WERI-Rb-1 (cell line): ENCODE measurements at regions not wholly inside any gene's neighbourhood (a gene's known extent, or its start where the extent isn't known, plus 50 kb on each side); places are given as distances from the start of the nearest gene placed in this dataset.
A peak's percentile ranks its signal among the peaks of the same experiment; 100 is the strongest.

Experiments used
- DNase-seq: peaks from one replicate; pipeline ENCODE4 v3.0.0-alpha.2; 2020
- H3K27ac ChIP-seq: fragments of 250-450 bp; sonication (Bioruptor Pico); 2 replicates; pipeline ENCODE4 v1.5.1; 2020; ENCODE audit warnings: mild to moderate bottlenecking, moderate library complexity
- H3K27me3 ChIP-seq: fragments of 250-450 bp; sonication (Bioruptor Pico); 2 replicates; pipeline ENCODE4 v1.5.1; 2021; ENCODE audit warnings: mild to moderate bottlenecking, low read depth, moderate library complexity; ENCODE audit not compliant: insufficient read depth, severe bottlenecking
- H3K36me3 ChIP-seq: fragments of 250-450 bp; sonication (Bioruptor Pico); 2 replicates; pipeline ENCODE4 v1.5.1; 2020; ENCODE audit warnings: mild to moderate bottlenecking, moderate library complexity
- H3K4me3 ChIP-seq: 2 replicates; pipeline ENCODE4 v1.5.1; 2011; ENCODE audit warnings: low read depth, mild to moderate bottlenecking, control low read depth, low read length
- H3K9me3 ChIP-seq: fragments of 250-450 bp; sonication (Bioruptor Pico); 2 replicates; pipeline ENCODE4 v1.5.1; 2021; ENCODE audit warnings: mild to moderate bottlenecking, moderate library complexity; ENCODE audit not compliant: severe bottlenecking
- CTCF ChIP-seq: IDR thresholded peaks from 2 replicates; pipeline ENCODE4 v1.5.1; 2011; ENCODE audit warnings: low read depth, mild to moderate bottlenecking, control low read depth, inconsistent platforms, low read length

GRCh38 chr2:53583583-53583982 is 184.0 kb upstream of the CHAC2 start:
- no peaks in the 10 kb centered on the region for H3K9me3 ChIP-seq
- TF ChIP-seq CTCF, result no peak
- H3K4me3 ChIP-seq, result no peak overlapping the region
- H3K27me3 ChIP-seq, result no peaks in the 10 kb centered on the region
- no peaks in the 10 kb centered on the region for H3K36me3 ChIP-seq
- DNase-seq, result no peak
- no peak overlapping the region for H3K27ac ChIP-seq

- no peak for TF ChIP-seq CTCF
Measured at GRCh38 chr2:53582556-53582955, 185.0 kb upstream of the CHAC2 start.

GRCh38 chr2:53576166-53576565 is 191.4 kb upstream of the CHAC2 start:
- TF ChIP-seq CTCF, result no peak
- Histone ChIP-seq H3K4me3 (peak overlapping the region; percentile 26), H3K27me3 (no peaks in the 10 kb centered on the region), H3K27ac (peak overlapping the region; percentile 70), H3K9me3 (peaks cover 5% of the 10 kb centered on the region), H3K36me3 (no peaks in the 10 kb centered on the region)
- no peak for DNase-seq

More at GRCh38 chr2:53582556-53582955, 185.0 kb upstream of the CHAC2 start:
- H3K36me3 ChIP-seq, result no peaks in the 10 kb centered on the region
- no peak overlapping the region for H3K4me3 ChIP-seq
- no peak overlapping the region for H3K27ac ChIP-seq
- peaks cover 4% of the 10 kb centered on the region for H3K9me3 ChIP-seq
- DNase-seq, result no peak
- no peaks in the 10 kb centered on the region for H3K27me3 ChIP-seq

- H3K9me3 ChIP-seq, result peaks cover 5% of the 10 kb centered on the region
- peak overlapping the region; percentile 26 for H3K4me3 ChIP-seq
- peak overlapping the region; percentile 70 for H3K27ac ChIP-seq
- H3K36me3 ChIP-seq, result no peaks in the 10 kb centered on the region
- H3K27me3 ChIP-seq, result no peaks in the 10 kb centered on the region
- no peak for TF ChIP-seq CTCF
- peak; percentile 51 for DNase-seq
Measured at GRCh38 chr2:53575721-53576124, 191.9 kb upstream of the CHAC2 start.

- H3K9me3 ChIP-seq, result peaks cover 3% of the 10 kb centered on the region
- no peak overlapping the region for H3K27ac ChIP-seq
- H3K36me3 ChIP-seq, result no peaks in the 10 kb centered on the region
- H3K27me3 ChIP-seq, result no peaks in the 10 kb centered on the region
- no peak overlapping the region for H3K4me3 ChIP-seq
- TF ChIP-seq CTCF, result no peak
- DNase-seq, result no peak
Measured at GRCh38 chr2:53572696-53573095, 194.9 kb upstream of the CHAC2 start.

- no peaks in the 10 kb centered on the region for H3K9me3 ChIP-seq
- peak; percentile 64 for DNase-seq
- peak; percentile 36; the same call in 1 of the 2 replicates for TF ChIP-seq CTCF
Measured at GRCh38 chr2:53569957-53570727, 197.5 kb upstream of the CHAC2 start.

More at GRCh38 chr2:53569957-53570727, 197.5 kb upstream of the CHAC2 start:
- H3K27me3 ChIP-seq, result no peaks in the 10 kb centered on the region
- no peaks in the 10 kb centered on the region for H3K36me3 ChIP-seq
- peak overlapping the region; percentile 39 for H3K27ac ChIP-seq
- H3K4me3 ChIP-seq, result no peak overlapping the region
